ENCODE measurements at regions not wholly inside any gene's neighbourhood (a gene's known extent, or its start where the extent isn't known, plus 50 kb on each side); places are given as distances from the start of the nearest gene placed in this dataset.
"Not testable (repeated sequence)": the region's sequence is repeated elsewhere in the genome, so short reads cannot be mapped to it uniquely, and the experiment has no call there.

DNA sequence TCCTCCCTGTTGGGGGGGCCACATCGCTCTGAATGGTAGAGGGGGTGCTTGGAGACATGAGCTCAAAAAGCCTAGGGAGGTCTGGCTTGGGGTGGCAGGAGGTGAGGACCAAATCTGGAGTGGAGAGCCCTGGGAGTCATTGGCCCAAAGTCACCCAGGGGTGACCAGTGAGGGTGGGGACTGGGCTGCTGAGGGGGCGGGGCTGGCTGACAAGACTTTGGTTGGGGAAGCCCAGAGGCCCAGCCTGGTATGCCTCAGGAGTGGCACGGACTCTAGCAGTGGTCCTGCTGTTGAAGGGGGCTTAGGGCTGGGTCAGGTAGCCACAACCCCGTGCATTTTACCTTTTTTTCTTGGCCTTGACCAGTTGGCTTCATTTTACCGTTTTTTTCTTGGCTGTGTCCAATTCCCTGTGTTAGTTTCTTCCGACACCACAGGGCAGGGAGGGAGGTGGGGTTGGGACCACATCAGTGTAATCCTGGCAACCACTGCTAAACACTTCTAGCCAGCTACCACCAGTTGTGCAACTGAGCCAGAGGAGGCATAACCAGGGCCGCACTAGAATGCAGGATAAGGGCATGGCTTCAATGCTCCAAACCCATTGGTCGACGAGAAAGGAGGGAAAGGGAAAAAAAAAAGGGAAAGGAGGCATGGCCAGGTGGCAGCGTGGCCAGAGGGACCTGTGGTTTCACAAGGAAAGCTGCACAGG, 105.3 kb upstream of the C2CD4B start:
- DNase-seq (ENCODE audit: low read depth in 2 of 2) = no peak

DNA sequence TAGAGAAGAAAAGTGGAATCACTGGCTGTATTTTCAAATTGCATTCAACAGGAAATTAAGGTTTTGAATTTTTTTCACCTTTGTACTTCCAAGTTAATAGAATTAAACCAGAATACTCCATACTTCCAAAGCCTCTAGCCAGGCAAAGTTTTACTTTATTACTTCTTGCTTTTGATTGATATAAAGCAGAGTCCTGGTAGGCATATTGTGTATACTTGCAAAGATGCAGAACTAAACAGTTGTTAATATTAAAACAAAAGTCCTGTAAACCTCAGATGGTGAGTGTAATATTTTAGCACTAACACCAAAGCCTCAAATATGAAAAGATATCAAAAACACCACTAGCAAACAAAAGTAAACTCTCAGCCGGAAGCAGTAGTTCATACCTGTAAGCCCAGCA, 107.2 kb upstream of the C2CD4B start:
- DNase-seq (ENCODE audit: low read depth in 2 of 2) = no peak

GRCh38 chr15:62275831-62276230, 110.7 kb upstream of the C2CD4B start:
- DNase-seq (ENCODE audit: low read depth in 2 of 2) = no peak

DNA sequence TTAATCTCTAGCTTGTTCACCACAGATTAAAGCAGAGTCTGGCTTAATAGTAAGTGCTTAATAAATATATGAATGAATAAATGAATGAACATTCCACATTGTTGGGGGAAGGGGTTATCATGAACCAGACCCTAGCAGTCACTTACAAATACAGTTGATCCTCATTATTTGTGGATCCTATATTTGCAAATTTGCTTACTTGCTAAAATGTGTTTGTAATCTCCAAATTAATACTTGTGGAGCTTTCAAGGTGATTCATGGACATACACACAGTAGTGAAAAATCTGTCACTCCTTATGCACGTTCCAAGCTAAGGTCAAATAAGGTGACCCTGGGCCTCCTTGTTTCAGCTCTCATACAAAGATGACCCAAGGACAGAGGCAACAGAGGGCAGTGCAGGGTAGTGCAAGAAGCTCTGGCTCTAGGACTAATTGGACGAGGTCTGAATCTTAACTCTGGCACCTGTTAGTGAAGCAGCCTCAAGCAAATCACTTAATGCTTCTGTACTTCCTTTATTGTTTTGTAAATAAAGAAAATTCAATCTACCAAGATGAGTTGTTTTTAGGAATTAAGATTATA, 112.8 kb upstream of the C2CD4B start:
- DNase-seq (ENCODE audit: low read depth in 2 of 2) = no peak

- DNase-seq (ENCODE audit: low read depth in 2 of 2) = no peak
Measured at GRCh38 chr15:62278534-62278933, 113.4 kb upstream of the C2CD4B start.

DNA sequence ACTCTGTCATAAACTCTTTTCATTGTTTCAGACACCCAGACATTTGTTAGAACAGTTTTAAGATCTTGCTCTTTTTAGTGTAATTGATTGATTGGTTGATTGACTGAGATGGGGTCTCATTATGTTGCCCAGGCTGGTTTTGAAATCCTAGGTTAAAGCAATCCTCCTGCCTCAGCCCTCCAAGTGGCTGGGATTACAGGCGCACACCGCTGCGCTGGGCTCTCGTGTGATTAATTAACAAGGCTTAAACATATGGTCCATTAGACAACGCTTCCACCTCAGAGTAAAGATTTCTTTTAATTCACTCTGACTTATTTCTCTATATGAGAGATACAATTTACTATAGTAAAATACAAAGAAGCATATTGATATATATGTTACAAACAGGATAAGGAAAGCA, 114.0 kb upstream of the C2CD4B start:
- no peak for DNase-seq (ENCODE audit: low read depth in 2 of 2)

GRCh38 chr15:62280625-62281024, 115.5 kb upstream of the C2CD4B start:
- no peak for DNase-seq (ENCODE audit: low read depth in 2 of 2)

DNA sequence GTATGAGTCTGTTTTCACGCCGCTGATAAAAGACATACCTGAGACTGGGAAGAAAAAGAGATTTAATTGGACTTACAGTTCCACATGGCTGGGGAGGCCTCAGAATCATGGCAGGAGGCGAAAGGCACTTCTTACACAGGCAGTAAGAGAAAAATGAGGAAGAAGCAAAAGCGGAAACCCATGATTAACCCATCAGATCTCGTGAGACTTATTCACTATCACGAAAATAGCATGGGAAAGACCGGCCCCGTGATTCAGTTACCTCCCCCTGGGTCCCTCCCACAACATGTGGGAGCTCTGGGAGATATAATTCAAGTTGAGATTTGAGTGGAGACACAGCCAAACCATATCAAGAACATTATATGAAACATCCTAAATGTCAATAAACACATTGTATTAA, 116.7 kb upstream of the C2CD4B start:
- DNase-seq (ENCODE audit: low read depth in 2 of 2) = not testable (repeated sequence)

GRCh38 chr15:62287066-62287857, 122.2 kb upstream of the C2CD4B start:
- DNase-seq (ENCODE audit: low read depth in 2 of 2) = no peak

DNA sequence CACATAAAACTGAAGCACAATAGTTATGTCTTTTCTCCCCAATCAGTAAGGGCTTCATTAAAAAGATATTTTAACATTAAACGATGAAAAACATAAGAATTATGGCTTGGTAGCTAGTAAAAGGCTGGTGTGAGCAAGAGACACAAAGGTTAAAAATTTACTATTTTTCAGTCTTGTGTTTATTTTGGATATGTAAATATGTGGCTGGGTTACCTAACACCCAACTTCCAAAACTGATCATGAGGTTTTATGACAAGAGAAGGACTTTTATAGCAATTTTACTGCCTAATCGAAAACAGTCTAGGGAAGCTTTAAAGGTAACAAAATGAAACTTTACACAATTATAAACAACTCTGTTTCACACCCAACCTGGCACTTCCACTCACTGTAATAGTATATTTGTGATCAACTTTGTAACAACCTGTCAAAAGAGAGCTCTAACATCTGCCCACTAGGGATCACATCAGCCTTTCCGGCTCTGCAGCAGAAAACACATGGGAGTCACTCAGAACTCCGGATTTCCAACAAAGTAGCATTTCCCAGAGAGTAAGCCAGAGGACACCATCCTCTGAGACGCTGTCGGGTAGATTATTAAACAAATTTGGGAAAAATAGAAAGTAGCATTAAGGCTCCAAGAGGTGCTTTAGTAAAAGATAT, 123.4 kb upstream of the C2CD4B start:
- DNase-seq (ENCODE audit: low read depth in 2 of 2) = no peak

DNA sequence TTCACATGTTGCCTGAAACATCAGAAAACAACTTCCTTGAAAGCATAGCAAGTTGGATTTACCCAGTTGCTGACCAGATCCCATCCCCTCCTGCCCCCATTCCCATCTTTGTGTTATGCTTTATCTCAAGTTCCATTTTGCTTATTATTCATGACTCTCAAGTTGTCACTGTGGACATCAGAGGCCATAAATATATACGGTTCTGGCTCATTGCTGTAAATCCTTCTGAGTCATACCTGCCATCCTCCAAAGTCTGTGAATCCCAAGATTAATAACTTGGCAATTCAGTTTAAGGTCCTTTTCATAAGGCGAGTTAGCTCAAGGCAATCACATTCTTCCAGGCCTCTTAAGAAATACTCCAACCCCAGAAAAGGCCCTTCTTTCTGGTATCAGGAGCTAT, 126.2 kb upstream of the C2CD4B start:
- DNase-seq (ENCODE audit: low read depth in 2 of 2) = no peak

DNA sequence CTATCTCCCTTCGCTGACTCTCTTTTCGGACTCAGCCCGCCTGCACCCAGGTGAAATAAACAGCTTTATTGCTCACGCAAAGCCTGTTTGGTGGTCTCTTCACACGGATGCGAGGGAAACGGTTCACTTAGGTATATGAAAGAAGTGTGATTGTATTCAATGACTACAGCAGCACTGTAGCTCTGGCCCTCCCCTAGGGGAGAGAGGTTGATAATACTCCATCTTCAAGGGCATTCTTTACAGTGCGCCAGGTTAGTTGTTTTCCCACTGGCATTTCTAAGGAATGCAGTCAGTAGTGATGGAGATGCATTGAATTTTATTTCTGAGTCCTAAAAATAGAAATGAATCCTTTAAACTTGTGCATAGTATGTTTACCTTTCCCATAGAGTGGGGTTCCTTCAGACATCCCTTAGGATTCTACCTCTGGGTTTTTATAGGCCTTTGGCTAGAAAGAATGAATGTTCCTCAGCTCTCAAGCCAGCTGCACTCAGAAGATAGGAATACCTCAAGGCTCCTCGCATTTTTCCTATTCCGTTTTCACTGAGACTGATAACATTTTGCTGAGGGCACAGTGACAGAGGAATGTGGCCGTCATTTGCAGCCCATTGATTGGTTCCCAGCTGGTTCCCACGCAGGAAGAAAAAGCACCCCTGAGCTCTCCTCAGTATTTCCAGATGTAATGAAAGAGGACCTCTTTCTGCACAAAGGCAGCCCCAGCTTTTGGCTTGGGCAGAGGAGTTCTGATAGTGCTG, 131.8 kb upstream of the C2CD4B start:
- DNase-seq (ENCODE audit: low read depth in 2 of 2) = no peak

GRCh38 chr15:62297522-62297921, 132.4 kb upstream of the C2CD4B start:
- DNase-seq (ENCODE audit: low read depth in 2 of 2) = no peak

DNA sequence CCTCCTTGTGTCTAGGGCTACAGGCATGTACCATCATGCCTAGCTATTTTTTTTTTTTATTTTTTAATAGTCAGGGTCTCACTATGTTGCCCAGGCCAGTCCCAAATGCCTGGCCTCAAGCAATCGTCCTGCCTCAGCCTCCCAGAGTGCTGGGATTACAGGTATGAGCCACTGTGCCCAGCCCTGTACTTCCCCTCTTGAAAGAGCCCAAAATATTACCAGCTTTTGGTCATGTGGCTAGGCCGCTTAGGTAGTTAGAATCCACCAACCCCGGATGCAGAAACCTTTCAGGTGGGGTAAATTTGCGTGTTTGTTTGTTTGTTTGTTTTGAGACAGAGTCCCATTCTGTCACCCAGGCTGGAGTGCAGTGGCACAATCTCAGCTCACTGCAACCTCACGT, 132.8 kb upstream of the C2CD4B start:
- no peak for DNase-seq (ENCODE audit: low read depth in 2 of 2)

- no peak for DNase-seq (ENCODE audit: low read depth in 2 of 2)
Measured at GRCh38 chr15:62298811-62299210, 133.7 kb upstream of the C2CD4B start.

- no peak for DNase-seq (ENCODE audit: low read depth in 2 of 2)
Measured at GRCh38 chr15:62299541-62299940, 134.5 kb upstream of the C2CD4B start.

DNA sequence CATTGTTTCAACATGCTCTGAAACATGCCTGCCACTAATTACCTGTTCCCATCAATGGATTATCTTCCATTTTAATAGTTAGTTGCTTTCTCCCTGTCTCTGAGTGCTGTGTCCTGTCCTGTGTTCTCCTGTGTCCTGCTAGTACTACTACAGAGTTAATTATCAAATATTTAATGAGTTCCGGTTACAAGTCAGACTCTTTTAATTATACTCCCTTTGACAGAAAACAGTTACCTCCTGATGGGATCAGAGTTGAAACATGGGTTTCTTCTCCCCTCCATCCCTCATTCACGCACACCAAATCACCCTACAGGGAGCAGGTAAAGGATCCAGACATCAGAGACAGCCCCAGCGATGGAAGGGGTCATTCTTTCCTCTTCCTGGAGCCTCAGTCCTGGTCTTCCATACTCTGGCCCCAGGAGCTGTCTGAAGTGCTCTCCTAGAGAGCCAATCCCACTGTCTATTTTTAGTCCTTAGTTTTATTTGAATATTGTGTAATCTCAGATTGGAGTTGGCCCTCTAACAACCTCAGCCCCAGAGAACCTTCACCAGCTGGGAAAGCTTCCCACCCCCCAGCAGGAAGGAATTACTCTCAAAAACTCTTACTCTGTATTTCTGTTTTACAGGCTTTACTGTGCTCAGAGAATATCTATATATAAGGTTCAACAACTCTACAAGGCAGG, 137.0 kb upstream of the C2CD4B start:
- no peak for DNase-seq (ENCODE audit: low read depth in 2 of 2)

DNA sequence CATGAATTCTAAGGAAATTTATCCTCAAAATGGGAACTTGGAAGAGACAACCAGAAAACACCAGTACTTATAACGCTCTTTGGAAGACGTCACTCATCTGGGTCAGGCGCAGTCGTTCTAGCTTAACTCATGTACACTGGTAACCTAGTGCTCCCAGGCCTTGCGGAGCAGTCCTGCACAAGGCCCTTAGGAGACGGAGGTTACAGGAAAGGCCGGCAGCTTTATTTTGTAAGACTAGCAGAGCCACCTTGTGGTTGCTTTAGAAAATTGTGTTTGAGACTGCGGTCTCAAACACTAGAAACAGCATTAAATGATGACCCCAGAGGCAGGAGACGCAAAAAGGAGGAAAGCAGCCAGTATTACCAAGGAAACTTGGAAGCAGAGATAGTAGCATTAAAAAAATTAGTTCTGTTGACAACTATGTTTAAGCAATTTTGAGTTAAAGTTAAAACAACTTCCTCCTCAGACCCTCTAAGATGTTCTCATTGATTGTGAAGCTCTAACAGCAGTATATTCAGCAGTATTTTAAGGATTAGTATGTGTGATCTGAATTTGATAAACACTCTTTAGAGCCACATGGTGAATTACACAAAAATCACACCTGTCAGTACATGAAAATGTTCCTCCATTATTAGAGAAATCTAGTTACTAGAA, 141.9 kb upstream of the C2CD4B start:
- no peak for DNase-seq (ENCODE audit: low read depth in 2 of 2)

DNA sequence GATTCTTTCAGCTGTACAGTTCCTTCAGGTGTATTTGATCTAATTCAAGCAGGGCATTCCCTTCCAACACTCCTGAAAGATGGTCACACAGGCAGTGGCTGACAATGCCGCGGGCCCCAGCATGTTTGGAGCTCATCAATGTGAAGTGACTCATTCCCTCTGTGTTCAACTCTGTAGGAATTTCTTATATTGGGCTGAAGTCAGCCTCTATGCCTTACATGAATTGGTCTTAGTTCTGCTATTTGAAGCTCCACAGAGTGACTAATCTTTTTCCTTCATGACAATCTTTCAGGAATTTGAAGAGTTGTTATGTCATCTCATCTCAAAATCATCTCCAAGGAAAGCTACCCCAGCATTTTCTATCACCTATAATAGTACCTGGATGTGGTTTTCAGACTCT, 142.5 kb upstream of the C2CD4B start:
- no peak for DNase-seq (ENCODE audit: low read depth in 2 of 2)

DNA sequence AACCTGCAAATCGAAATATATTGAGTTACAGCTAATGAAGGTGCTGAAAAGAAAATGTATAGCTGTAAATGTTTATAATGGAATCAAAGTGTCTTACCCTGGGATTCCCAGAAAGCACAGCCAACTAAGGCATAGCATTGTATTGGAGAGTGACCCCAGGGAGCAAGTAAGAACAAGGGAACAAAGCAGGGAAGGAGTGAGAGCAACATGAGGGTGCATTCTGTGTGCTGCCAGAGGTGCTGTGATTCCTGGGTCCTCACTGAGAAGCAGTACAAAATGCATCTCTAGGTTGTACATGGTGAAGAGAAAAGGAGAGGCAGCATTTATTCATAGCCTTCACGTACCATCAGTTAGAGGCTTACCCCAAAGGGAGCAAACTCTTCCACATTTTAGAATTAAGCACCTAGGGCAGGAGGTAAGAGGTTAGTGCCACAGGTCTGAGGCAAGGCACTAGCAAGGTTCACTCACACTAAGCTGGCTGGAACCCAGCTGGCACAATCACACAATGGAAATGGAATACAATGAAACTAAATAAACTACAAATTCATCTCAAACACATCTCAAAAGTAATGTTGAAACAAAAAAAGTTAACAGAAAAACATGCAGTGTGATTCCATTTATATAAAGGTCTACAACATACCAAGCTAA, 151.5 kb upstream of the C2CD4B start:
- no peak for DNase-seq (ENCODE audit: low read depth in 2 of 2)

All from stimulated activated CD8-positive, alpha-beta memory T cell treated with anti-CD3 and anti-CD28 coated beads, Interleukin-15, amount 100 ng/mL, for 4 hours (primary cell).